H1 (cell line): ENCODE measurements at regions not wholly inside any gene's neighbourhood (a gene's known extent, or its start where the extent isn't known, plus 50 kb on each side); places are given as distances from the start of the nearest gene placed in this dataset.

Experiments
- YY1 ChIP-seq: IDR thresholded peaks from 2 replicates; pipeline ENCODE4 v1.6.1; 2011; ENCODE audit warnings: low read depth, mild to moderate bottlenecking, low read length
- TF ChIP-seq, protein P1 (sequence below): fragments of 300-600 bp; sonication (generic); IDR thresholded peaks from 2 replicates; pipeline ENCODE4 v1.7.1; 2012; ENCODE audit warnings: low read length, moderate library complexity, mild to moderate bottlenecking, inconsistent platforms; ENCODE audit not compliant: insufficient replicate concordance

DNA sequence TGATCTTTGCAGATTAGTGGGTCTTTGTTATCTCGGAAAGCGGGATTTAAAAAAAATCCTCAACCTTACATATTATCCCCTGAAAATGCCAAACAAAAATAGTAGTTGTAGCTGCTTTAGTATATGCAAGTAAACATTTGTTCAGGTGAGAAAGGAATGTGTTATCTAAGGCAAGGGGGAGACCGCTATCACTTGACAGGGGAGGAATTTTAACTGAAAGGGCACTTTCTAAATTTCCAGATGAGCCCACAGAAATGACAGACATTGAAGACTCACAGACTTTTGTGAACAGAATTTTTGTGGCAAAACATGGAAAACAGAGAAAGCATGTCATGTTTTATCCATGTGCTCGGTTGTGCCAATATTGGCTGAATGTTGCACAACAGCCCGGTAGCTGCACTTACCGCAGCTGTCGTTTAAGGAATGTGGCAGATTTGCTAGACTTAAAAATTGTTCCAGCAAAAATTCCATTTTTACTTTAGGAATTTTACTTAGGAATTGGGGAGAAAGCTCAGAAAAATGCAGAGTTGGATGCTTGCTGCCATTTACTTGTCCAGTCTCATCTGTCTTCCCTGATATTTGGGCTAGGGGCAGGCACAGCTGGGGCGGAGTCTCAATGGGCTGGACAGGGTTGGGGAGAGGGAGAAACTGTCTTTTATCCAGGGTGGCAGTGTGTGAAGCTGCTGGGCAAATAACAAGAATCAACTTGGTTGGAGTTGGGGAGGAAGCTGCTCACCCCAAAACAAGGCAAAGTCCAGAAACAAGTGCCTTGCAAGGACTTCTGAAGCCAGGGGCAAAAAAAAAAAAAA is 94.6 kb upstream of the RPS6KA3 start (continued):
- TF ChIP-seq, protein P1, sequence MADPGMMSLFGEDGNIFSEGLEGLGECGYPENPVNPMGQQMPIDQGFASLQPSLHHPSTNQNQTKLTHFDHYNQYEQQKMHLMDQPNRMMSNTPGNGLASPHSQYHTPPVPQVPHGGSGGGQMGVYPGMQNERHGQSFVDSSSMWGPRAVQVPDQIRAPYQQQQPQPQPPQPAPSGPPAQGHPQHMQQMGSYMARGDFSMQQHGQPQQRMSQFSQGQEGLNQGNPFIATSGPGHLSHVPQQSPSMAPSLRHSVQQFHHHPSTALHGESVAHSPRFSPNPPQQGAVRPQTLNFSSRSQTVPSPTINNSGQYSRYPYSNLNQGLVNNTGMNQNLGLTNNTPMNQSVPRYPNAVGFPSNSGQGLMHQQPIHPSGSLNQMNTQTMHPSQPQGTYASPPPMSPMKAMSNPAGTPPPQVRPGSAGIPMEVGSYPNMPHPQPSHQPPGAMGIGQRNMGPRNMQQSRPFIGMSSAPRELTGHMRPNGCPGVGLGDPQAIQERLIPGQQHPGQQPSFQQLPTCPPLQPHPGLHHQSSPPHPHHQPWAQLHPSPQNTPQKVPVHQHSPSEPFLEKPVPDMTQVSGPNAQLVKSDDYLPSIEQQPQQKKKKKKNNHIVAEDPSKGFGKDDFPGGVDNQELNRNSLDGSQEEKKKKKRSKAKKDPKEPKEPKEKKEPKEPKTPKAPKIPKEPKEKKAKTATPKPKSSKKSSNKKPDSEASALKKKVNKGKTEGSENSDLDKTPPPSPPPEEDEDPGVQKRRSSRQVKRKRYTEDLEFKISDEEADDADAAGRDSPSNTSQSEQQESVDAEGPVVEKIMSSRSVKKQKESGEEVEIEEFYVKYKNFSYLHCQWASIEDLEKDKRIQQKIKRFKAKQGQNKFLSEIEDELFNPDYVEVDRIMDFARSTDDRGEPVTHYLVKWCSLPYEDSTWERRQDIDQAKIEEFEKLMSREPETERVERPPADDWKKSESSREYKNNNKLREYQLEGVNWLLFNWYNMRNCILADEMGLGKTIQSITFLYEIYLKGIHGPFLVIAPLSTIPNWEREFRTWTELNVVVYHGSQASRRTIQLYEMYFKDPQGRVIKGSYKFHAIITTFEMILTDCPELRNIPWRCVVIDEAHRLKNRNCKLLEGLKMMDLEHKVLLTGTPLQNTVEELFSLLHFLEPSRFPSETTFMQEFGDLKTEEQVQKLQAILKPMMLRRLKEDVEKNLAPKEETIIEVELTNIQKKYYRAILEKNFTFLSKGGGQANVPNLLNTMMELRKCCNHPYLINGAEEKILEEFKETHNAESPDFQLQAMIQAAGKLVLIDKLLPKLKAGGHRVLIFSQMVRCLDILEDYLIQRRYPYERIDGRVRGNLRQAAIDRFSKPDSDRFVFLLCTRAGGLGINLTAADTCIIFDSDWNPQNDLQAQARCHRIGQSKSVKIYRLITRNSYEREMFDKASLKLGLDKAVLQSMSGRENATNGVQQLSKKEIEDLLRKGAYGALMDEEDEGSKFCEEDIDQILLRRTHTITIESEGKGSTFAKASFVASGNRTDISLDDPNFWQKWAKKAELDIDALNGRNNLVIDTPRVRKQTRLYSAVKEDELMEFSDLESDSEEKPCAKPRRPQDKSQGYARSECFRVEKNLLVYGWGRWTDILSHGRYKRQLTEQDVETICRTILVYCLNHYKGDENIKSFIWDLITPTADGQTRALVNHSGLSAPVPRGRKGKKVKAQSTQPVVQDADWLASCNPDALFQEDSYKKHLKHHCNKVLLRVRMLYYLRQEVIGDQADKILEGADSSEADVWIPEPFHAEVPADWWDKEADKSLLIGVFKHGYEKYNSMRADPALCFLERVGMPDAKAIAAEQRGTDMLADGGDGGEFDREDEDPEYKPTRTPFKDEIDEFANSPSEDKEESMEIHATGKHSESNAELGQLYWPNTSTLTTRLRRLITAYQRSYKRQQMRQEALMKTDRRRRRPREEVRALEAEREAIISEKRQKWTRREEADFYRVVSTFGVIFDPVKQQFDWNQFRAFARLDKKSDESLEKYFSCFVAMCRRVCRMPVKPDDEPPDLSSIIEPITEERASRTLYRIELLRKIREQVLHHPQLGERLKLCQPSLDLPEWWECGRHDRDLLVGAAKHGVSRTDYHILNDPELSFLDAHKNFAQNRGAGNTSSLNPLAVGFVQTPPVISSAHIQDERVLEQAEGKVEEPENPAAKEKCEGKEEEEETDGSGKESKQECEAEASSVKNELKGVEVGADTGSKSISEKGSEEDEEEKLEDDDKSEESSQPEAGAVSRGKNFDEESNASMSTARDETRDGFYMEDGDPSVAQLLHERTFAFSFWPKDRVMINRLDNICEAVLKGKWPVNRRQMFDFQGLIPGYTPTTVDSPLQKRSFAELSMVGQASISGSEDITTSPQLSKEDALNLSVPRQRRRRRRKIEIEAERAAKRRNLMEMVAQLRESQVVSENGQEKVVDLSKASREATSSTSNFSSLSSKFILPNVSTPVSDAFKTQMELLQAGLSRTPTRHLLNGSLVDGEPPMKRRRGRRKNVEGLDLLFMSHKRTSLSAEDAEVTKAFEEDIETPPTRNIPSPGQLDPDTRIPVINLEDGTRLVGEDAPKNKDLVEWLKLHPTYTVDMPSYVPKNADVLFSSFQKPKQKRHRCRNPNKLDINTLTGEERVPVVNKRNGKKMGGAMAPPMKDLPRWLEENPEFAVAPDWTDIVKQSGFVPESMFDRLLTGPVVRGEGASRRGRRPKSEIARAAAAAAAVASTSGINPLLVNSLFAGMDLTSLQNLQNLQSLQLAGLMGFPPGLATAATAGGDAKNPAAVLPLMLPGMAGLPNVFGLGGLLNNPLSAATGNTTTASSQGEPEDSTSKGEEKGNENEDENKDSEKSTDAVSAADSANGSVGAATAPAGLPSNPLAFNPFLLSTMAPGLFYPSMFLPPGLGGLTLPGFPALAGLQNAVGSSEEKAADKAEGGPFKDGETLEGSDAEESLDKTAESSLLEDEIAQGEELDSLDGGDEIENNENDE = no peak
- no peak for TF ChIP-seq YY1
